Smooth muscle cell (in vitro differentiated cells): ENCODE measurements at regions not wholly inside any gene's neighbourhood (a gene's known extent, or its start where the extent isn't known, plus 50 kb on each side); places are given as distances from the start of the nearest gene placed in this dataset.

ENCODE experiments used
- DNase-seq: peaks from one replicate; lab custom pipeline; 2025; ENCODE audit not compliant: unreplicated experiment; lab: John Stamatoyannopoulos, UW
- H2AFZ ChIP-seq: fragments of 200-600 bp; sonication (generic); 2 replicates; pipeline ENCODE4 v1.6.0; 2016; ENCODE audit warnings: antibody characterized with exemption, low read depth, mild to moderate bottlenecking
- H3F3A ChIP-seq: fragments of 200-600 bp; sonication (generic); 2 replicates; pipeline ENCODE4 v1.6.0; 2017; ENCODE audit warnings: antibody characterized with exemption, low read depth
- H3K27ac ChIP-seq: fragments of 200-600 bp; sonication (generic); 2 replicates; pipeline ENCODE4 v1.5.1; 2016; ENCODE audit warnings: low read depth, mild to moderate bottlenecking
- H3K27me3 ChIP-seq: fragments of 200-600 bp; sonication (generic); 2 replicates; pipeline ENCODE4 v1.6.1; 2016; ENCODE audit warnings: low read depth, mild to moderate bottlenecking
- H3K36me3 ChIP-seq: fragments of 200-600 bp; sonication (generic); 2 replicates; pipeline ENCODE4 v1.5.1; 2016; ENCODE audit warnings: low read depth
- H3K4me1 ChIP-seq: fragments of 200-600 bp; sonication (generic); 2 replicates; pipeline ENCODE4 v1.5.1; 2016; ENCODE audit warnings: low read depth
- H3K4me2 ChIP-seq: fragments of 200-600 bp; sonication (generic); 2 replicates; pipeline ENCODE4 v1.6.0; 2016; ENCODE audit warnings: mild to moderate bottlenecking
- H3K4me3 ChIP-seq: fragments of 200-600 bp; sonication (generic); 2 replicates; pipeline ENCODE4 v1.5.1; 2016; ENCODE audit warnings: mild to moderate bottlenecking
- H3K79me2 ChIP-seq: fragments of 200-600 bp; sonication (generic); 2 replicates; pipeline ENCODE4 v1.6.0; 2016; ENCODE audit warnings: low read depth, mild to moderate bottlenecking
- H3K9ac ChIP-seq: fragments of 200-600 bp; sonication (generic); 2 replicates; pipeline ENCODE4 v1.6.0; 2016; ENCODE audit warnings: low read depth
- H3K9me3 ChIP-seq: fragments of 200-600 bp; sonication (generic); replicated peaks from 2 replicates; pipeline ENCODE4 v1.5.1; 2016; ENCODE audit warnings: low read depth
- H4K20me1 ChIP-seq: fragments of 200-600 bp; sonication (generic); 2 replicates; pipeline ENCODE4 v1.6.0; 2016; ENCODE audit warnings: low read depth
- CTCF ChIP-seq: fragments of 200-600 bp; sonication (generic); IDR thresholded peaks from 2 replicates; pipeline ENCODE4 v1.5.1; 2017; ENCODE audit warnings: borderline replicate concordance, mild to moderate bottlenecking, antibody characterized with exemption; ENCODE audit not compliant: insufficient read depth, poor library complexity, severe bottlenecking
- WGBS: methylation state at CpG from one replicate; pipeline ENCODE4 v1.1.7; 2016; ENCODE audit warnings: low lambda C conversion rate; 5-methylcytosine and 5-hydroxymethylcytosine counted together

DNA sequence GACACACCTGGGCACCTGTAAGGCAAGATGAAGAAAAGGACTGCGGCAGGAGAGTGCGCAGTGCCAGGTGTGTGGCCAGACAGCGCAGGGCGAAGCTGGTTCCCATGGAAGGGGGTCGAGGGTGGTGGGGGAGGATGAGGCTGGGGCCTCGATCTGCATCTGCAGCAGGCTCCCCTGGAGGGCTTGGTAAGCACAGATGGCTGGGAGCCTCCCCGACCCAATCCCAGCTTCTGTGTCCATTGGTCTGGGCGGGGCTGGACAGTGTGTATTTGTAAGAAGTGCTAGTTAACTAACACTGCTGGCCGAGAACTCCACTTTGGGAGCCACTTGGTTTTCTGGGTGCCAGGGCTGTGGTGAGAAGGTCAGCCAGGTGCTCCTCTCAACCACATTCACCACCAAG, 385.1 kb upstream of the IRX1 start:
- H3K4me3 ChIP-seq = no peak overlapping the region

GRCh38 chr5:3209918-3210317, 385.7 kb upstream of the IRX1 start:
- Histone ChIP-seq H3K4me2 (no peak overlapping the region), H3K27me3 (no peaks in the 10 kb centered on the region), H3K36me3 (no peaks in the 10 kb centered on the region), H3K9ac (no peak overlapping the region), H2AFZ (no peak overlapping the region), H3K27ac (no peak overlapping the region), H3K9me3 (no peaks in the 10 kb centered on the region), H3F3A (no peaks in the 10 kb centered on the region), H4K20me1 (no peaks in the 10 kb centered on the region), H3K79me2 (no peaks in the 10 kb centered on the region), H3K4me1 (no peaks in the 10 kb centered on the region), H3K4me3 (no peak overlapping the region)
- 75% methylated on average over 5 of the region's 5 CpGs for WGBS
- DNase-seq = no peak
- TF ChIP-seq CTCF = no peak

More for the DNA sequence above, 385.1 kb upstream of the IRX1 start:
- no peaks in the 10 kb centered on the region for H3K9me3 ChIP-seq
- H3K79me2 ChIP-seq = no peaks in the 10 kb centered on the region
- H2AFZ ChIP-seq = no peak overlapping the region
- H3K4me1 ChIP-seq = no peaks in the 10 kb centered on the region
- H3K9ac ChIP-seq = no peak overlapping the region
- H3K4me2 ChIP-seq = no peak overlapping the region
- 67% methylated on average over 9 of the region's 9 CpGs for WGBS
- no peaks in the 10 kb centered on the region for H3F3A ChIP-seq
- H3K36me3 ChIP-seq = no peaks in the 10 kb centered on the region
- H3K27me3 ChIP-seq = no peaks in the 10 kb centered on the region
- no peak overlapping the region for H3K27ac ChIP-seq
- TF ChIP-seq CTCF = no peak
- no peaks in the 10 kb centered on the region for H4K20me1 ChIP-seq
- no peak for DNase-seq

DNA sequence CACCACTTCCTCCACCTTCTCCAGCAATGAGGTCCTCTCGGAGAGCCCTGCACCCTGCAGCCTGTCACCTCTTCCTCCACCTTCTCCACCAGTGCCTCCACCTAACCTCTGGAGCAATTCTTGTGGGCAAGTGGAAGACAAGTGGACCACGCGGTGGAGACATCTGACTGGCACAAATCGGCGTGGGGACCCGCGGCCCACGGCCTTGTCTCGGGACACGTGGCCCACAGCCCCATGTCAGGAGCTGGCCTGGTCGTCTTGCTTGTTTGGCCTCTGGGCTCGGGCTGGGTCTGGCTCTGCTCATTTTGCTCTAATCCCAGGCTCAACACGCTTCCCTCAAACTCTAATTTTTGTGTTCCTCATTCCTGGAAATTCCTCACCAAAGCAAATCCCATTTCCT, 393.1 kb upstream of the IRX1 start:
- Histone ChIP-seq H4K20me1 (no peaks in the 10 kb centered on the region), H3K27me3 (peaks cover 33% of the 10 kb centered on the region), H3K4me2 (no peak overlapping the region), H3K36me3 (no peaks in the 10 kb centered on the region), H3K79me2 (no peaks in the 10 kb centered on the region), H3K9me3 (no peaks in the 10 kb centered on the region), H3K4me3 (no peak overlapping the region), H3K4me1 (peaks cover 8% of the 10 kb centered on the region), H2AFZ (no peak overlapping the region), H3F3A (no peaks in the 10 kb centered on the region), H3K27ac (no peak overlapping the region), H3K9ac (no peak overlapping the region)
- WGBS = 93% methylated on average over 13 of the region's 13 CpGs
- no peak for TF ChIP-seq CTCF
- no peak for DNase-seq

DNA sequence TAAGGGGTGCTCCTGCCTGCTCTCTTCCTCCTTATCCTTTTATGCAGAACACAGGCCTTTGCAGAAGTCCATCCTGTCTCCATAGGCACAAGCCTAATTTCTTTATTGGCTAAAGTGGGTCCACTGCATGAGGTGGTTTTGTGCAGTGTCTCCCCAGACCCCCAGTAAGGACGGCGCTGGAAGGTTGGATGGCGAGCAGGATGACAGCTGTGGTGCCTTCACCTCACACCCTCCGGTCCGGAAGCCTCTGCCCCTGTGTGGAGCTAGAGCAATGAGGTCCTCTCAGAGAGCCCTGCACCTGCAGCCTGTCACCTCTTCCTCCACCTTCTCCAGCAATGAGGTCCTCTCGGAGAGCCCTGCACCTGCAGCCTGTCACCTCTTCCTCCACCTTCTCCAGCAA, 393.7 kb upstream of the IRX1 start:
- H3K4me3 ChIP-seq = no peak overlapping the region
- H3K79me2 ChIP-seq = no peaks in the 10 kb centered on the region
- peaks cover 13% of the 10 kb centered on the region for H3K4me1 ChIP-seq
- no peak for DNase-seq
- H3F3A ChIP-seq = no peaks in the 10 kb centered on the region
- no peak overlapping the region for H3K27ac ChIP-seq
- no peaks in the 10 kb centered on the region for H3K36me3 ChIP-seq
- WGBS = 97% methylated on average over 6 of the region's 6 CpGs
- TF ChIP-seq CTCF = no peak
- no peak overlapping the region for H2AFZ ChIP-seq
- H3K9ac ChIP-seq = no peak overlapping the region
- no peak overlapping the region for H3K4me2 ChIP-seq
- H3K27me3 ChIP-seq = peaks cover 39% of the 10 kb centered on the region
- H4K20me1 ChIP-seq = no peaks in the 10 kb centered on the region
- H3K9me3 ChIP-seq = no peaks in the 10 kb centered on the region
